ENCODE measurements at regions not wholly inside any gene's neighbourhood (a gene's known extent, or its start where the extent isn't known, plus 50 kb on each side); places are given as distances from the start of the nearest gene placed in this dataset.

- H3K36me3 Mint-ChIP-seq (ENCODE audit: unreplicated experiment) = no peaks in the 10 kb centered on the region
- H3K4me1 Mint-ChIP-seq (ENCODE audit: unreplicated experiment) = peaks cover 18% of the 10 kb centered on the region
- peak overlapping the region; percentile 16 for H3K27ac Mint-ChIP-seq (ENCODE audit: unreplicated experiment)
- H3K4me3 Mint-ChIP-seq (ENCODE audit: unreplicated experiment) = no peak overlapping the region
- H3K9me3 Mint-ChIP-seq (ENCODE audit: unreplicated experiment) = no peaks in the 10 kb centered on the region
- H3K27me3 Mint-ChIP-seq (ENCODE audit: unreplicated experiment) = no peaks in the 10 kb centered on the region
- TF ChIP-seq, protein P1, sequence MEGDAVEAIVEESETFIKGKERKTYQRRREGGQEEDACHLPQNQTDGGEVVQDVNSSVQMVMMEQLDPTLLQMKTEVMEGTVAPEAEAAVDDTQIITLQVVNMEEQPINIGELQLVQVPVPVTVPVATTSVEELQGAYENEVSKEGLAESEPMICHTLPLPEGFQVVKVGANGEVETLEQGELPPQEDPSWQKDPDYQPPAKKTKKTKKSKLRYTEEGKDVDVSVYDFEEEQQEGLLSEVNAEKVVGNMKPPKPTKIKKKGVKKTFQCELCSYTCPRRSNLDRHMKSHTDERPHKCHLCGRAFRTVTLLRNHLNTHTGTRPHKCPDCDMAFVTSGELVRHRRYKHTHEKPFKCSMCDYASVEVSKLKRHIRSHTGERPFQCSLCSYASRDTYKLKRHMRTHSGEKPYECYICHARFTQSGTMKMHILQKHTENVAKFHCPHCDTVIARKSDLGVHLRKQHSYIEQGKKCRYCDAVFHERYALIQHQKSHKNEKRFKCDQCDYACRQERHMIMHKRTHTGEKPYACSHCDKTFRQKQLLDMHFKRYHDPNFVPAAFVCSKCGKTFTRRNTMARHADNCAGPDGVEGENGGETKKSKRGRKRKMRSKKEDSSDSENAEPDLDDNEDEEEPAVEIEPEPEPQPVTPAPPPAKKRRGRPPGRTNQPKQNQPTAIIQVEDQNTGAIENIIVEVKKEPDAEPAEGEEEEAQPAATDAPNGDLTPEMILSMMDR (IDR thresholded peaks at IDR 0.05) = no peak
- DNase-seq (ENCODE audit: extremely low spot score, unreplicated experiment) = no peak
Measured at GRCh38 chr12:127401536-127401935, 865.4 kb upstream of the TMEM132C start.

- TF ChIP-seq, protein P1 (IDR thresholded peaks at IDR 0.05) = no peak
- Mint-ChIP-seq H3K27ac (ENCODE audit: unreplicated experiment) (no peak overlapping the region), H3K9me3 (ENCODE audit: unreplicated experiment) (no peaks in the 10 kb centered on the region), H3K36me3 (ENCODE audit: unreplicated experiment) (no peaks in the 10 kb centered on the region), H3K4me1 (ENCODE audit: unreplicated experiment) (no peaks in the 10 kb centered on the region), H3K27me3 (ENCODE audit: unreplicated experiment) (no peaks in the 10 kb centered on the region), H3K4me3 (ENCODE audit: unreplicated experiment) (no peak overlapping the region)
- DNase-seq (ENCODE audit: extremely low spot score, unreplicated experiment) = no peak
Measured at GRCh38 chr12:127411166-127411915, 855.6 kb upstream of the TMEM132C start.

- no peak overlapping the region for H3K27ac Mint-ChIP-seq (ENCODE audit: unreplicated experiment)
- H3K4me3 Mint-ChIP-seq (ENCODE audit: unreplicated experiment) = no peak overlapping the region
- no peak for DNase-seq (ENCODE audit: extremely low spot score, unreplicated experiment)
- H3K36me3 Mint-ChIP-seq (ENCODE audit: unreplicated experiment) = no peaks in the 10 kb centered on the region
- no peaks in the 10 kb centered on the region for H3K27me3 Mint-ChIP-seq (ENCODE audit: unreplicated experiment)
- TF ChIP-seq, protein P1 (IDR thresholded peaks at IDR 0.05) = no peak
- no peaks in the 10 kb centered on the region for H3K9me3 Mint-ChIP-seq (ENCODE audit: unreplicated experiment)
- H3K4me1 Mint-ChIP-seq (ENCODE audit: unreplicated experiment) = no peaks in the 10 kb centered on the region
Measured at GRCh38 chr12:127411981-127412380, 855.0 kb upstream of the TMEM132C start.

- H3K27ac Mint-ChIP-seq (ENCODE audit: unreplicated experiment) = no peak overlapping the region
- TF ChIP-seq, protein P1 (IDR thresholded peaks at IDR 0.05) = no peak
Measured at GRCh38 chr12:127412866-127413265, 854.1 kb upstream of the TMEM132C start.

DNA sequence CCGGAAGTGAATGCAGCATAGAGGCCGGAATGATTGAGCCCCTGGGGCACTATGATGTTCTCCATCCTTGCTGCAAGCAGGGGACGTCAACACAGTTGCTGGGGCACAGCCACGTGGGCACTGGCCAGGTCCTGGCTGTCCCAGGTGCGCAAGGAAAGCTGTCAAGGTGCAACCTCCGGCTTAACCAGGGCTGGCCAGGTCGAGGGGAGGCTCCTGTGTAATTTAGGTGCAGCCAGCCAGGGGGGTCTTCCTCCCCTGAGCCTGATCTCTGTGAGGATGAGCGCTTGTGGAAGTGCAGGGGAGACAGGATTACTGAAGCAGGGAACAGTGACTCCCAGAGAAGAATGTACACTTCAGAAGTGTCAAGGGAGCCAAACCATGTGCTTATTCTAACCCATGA lies 852.8 kb upstream of the TMEM132C start:
- Mint-ChIP-seq H3K27ac (ENCODE audit: unreplicated experiment) (no peak overlapping the region), H3K4me1 (ENCODE audit: unreplicated experiment) (no peaks in the 10 kb centered on the region), H3K27me3 (ENCODE audit: unreplicated experiment) (no peaks in the 10 kb centered on the region), H3K4me3 (ENCODE audit: unreplicated experiment) (no peak overlapping the region), H3K9me3 (ENCODE audit: unreplicated experiment) (peaks cover 10% of the 10 kb centered on the region), H3K36me3 (ENCODE audit: unreplicated experiment) (no peaks in the 10 kb centered on the region)
- no peak for DNase-seq (ENCODE audit: extremely low spot score, unreplicated experiment)
- TF ChIP-seq, protein P1 (IDR thresholded peaks at IDR 0.05) = no peak

More at GRCh38 chr12:127412866-127413265, 854.1 kb upstream of the TMEM132C start:
- Mint-ChIP-seq H3K9me3 (ENCODE audit: unreplicated experiment) (peaks cover 5% of the 10 kb centered on the region), H3K4me1 (ENCODE audit: unreplicated experiment) (no peaks in the 10 kb centered on the region), H3K36me3 (ENCODE audit: unreplicated experiment) (no peaks in the 10 kb centered on the region), H3K4me3 (ENCODE audit: unreplicated experiment) (no peak overlapping the region), H3K27me3 (ENCODE audit: unreplicated experiment) (no peaks in the 10 kb centered on the region)
- no peak for DNase-seq (ENCODE audit: extremely low spot score, unreplicated experiment)

All from osteocyte (in vitro differentiated cells).